ENCODE measurements at regions not wholly inside any gene's neighbourhood (a gene's known extent, or its start where the extent isn't known, plus 50 kb on each side); places are given as distances from the start of the nearest gene placed in this dataset.
"Not testable (repeated sequence)": the region's sequence is repeated elsewhere in the genome, so short reads cannot be mapped to it uniquely, and the experiment has no call there.

DNA sequence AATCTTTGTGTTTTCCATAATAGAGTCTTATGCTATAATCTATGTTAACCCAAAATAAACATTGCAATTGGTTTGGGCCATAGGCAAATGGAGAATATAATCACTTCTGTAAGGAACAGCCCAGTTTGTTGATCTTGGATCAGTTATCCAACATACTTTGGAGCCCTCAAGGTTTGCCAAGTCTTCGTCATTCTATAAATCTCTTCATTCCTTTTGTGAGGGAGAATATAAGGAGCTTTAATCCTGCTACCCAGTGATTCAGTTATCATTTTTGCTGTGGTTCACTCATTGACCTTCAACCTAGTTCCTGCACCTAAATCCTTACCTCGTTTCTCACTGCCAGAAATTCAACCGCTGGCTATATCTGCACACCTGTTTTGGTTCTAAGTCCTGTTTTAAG lies 500.3 kb upstream of the PTCHD4 start:
- Histone ChIP-seq H3K4me1 (no peaks in the 10 kb centered on the region), H3K27me3 (no peaks in the 10 kb centered on the region), H3K4me3 (no peak overlapping the region), H3K27ac (no peak overlapping the region), H3K9me3 (no peaks in the 10 kb centered on the region), H3K36me3 (no peaks in the 10 kb centered on the region)
- ATAC-seq (ENCODE audit: low FRiP score in 2 of 2) (no peak), DNase-seq (no peak)
- no peak for TF ChIP-seq POLR2AphosphoS5 (IDR thresholded peaks at IDR 0.05)
- no peak for TF ChIP-seq EP300 (IDR thresholded peaks at IDR 0.05)
- TF ChIP-seq, protein P1, sequence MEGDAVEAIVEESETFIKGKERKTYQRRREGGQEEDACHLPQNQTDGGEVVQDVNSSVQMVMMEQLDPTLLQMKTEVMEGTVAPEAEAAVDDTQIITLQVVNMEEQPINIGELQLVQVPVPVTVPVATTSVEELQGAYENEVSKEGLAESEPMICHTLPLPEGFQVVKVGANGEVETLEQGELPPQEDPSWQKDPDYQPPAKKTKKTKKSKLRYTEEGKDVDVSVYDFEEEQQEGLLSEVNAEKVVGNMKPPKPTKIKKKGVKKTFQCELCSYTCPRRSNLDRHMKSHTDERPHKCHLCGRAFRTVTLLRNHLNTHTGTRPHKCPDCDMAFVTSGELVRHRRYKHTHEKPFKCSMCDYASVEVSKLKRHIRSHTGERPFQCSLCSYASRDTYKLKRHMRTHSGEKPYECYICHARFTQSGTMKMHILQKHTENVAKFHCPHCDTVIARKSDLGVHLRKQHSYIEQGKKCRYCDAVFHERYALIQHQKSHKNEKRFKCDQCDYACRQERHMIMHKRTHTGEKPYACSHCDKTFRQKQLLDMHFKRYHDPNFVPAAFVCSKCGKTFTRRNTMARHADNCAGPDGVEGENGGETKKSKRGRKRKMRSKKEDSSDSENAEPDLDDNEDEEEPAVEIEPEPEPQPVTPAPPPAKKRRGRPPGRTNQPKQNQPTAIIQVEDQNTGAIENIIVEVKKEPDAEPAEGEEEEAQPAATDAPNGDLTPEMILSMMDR (IDR thresholded peaks at IDR 0.05) = no peak
- TF ChIP-seq POLR2A (IDR thresholded peaks at IDR 0.05) = no peak
- WGBS, 2 donors = 69 to 72% methylated on average over 3 of the region's 3 CpGs

DNA sequence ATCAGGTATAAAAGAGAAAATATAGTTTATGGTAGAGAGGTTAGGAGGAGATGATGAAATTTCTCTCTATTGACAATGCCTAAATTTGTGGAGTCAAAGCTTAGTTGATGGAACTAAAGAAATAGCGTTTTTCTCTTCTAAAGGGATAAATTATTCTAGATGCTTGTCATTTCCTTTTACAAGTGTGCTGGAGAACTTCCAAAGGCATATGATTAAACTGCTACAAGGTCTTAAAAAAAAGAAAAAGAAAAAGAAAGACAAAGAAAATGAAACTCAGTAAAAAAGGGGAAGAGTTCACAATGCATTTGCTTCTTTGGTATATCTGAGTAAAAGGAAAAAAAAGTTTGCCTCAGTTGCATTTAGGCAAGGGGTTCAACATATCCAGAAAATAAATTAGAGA lies 499.8 kb upstream of the PTCHD4 start:
- H3K4me3 ChIP-seq = no peak overlapping the region
- ATAC-seq (ENCODE audit: low FRiP score in 2 of 2) = no peak
- H3K4me1 ChIP-seq = no peaks in the 10 kb centered on the region
- no peak overlapping the region for H3K27ac ChIP-seq
- DNase-seq = no peak
- 31 to 45% methylated on average over 1 of the region's 1 CpG for whole genome bisulfite sequencing, 2 donors
- H3K36me3 ChIP-seq = no peaks in the 10 kb centered on the region
- H3K27me3 ChIP-seq = no peaks in the 10 kb centered on the region
- no peaks in the 10 kb centered on the region for H3K9me3 ChIP-seq
- TF ChIP-seq, protein P1 (IDR thresholded peaks at IDR 0.05) = no peak
- no peak for TF ChIP-seq POLR2A (IDR thresholded peaks at IDR 0.05)
- no peak for TF ChIP-seq POLR2AphosphoS5 (IDR thresholded peaks at IDR 0.05)
- TF ChIP-seq EP300 (IDR thresholded peaks at IDR 0.05) = no peak

DNA sequence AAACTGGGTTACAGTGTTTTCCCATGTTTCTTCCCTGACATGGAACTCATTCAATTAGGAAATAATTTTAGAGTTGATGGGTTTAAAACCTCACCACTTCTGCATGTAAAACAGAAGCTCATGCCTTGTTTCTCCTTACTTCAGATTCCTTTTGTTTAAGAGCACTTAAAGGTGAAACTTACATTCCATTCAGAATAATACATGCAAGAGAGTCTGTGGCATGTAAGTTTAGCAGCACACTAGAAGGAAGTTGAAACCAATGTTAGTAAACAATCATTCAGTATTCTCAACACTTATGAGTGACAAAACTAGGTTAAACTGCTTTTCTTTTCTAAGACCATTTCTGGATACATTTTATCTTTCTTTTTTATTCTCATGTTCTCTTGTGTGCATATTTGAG lies 495.6 kb upstream of the PTCHD4 start:
- no peaks in the 10 kb centered on the region for H3K9me3 ChIP-seq
- TF ChIP-seq POLR2AphosphoS5 (IDR thresholded peaks at IDR 0.05) (no peak), EP300 (IDR thresholded peaks at IDR 0.05) (no peak), POLR2A (IDR thresholded peaks at IDR 0.05) (no peak)
- TF ChIP-seq, protein P1 (IDR thresholded peaks at IDR 0.05) = no peak
- H3K27ac ChIP-seq = no peak overlapping the region
- no peak for DNase-seq
- H3K4me1 ChIP-seq = no peaks in the 10 kb centered on the region
- H3K36me3 ChIP-seq = no peaks in the 10 kb centered on the region
- ATAC-seq (ENCODE audit: low FRiP score in 2 of 2) = no peak
- no peaks in the 10 kb centered on the region for H3K27me3 ChIP-seq
- no peak overlapping the region for H3K4me3 ChIP-seq

DNA sequence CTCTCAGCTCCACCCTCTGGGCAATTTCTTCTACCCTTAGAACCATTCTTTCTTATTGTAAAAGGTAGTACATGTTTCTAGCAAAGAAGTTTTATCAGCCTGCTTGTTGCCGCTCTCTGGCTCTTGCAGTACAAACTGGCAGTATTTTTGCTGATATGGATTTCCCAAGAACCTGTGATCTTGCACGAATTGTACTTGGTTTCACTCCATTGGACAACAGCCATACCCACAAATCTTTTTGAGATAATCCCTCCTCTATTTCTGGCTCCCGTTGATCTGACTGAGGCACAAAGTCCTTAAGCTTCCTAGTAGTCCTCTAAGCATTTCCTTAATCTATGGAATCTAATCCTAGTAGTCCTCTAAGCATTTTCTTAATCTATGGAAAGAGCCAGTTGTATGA lies 487.0 kb upstream of the PTCHD4 start:
- Histone ChIP-seq H3K4me3 (no peak overlapping the region), H3K27ac (no peak overlapping the region), H3K27me3 (no peaks in the 10 kb centered on the region), H3K36me3 (no peaks in the 10 kb centered on the region), H3K4me1 (no peaks in the 10 kb centered on the region), H3K9me3 (no peaks in the 10 kb centered on the region)
- no peak for TF ChIP-seq POLR2A (IDR thresholded peaks at IDR 0.05)
- no peak for TF ChIP-seq POLR2AphosphoS5 (IDR thresholded peaks at IDR 0.05)
- TF ChIP-seq, protein P1 (IDR thresholded peaks at IDR 0.05) = no peak
- TF ChIP-seq EP300 (IDR thresholded peaks at IDR 0.05) = no peak
- DNase-seq (no peak), ATAC-seq (ENCODE audit: low FRiP score in 2 of 2) (no peak)
- WGBS, 2 donors = 57 to 75% methylated on average over 3 of the region's 3 CpGs

DNA sequence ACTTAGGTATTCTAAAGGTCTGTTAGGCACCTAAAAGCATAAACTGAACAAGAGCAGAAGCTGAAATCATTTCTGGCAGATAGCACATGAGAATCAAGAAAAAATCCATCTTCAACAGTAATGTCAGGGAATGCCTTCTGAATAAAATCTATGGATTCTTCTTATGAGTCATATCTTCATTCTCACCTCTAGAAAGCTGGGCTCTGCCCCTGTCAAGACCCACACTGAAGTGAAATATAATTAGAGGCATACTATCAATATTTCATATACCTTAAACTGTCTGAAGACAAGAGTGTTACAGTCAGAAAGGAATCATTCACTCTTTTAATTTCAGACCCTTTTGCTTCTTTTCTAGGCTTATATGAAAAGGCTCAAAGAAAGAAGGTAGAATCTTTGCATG lies 485.8 kb upstream of the PTCHD4 start:
- H3K4me1 ChIP-seq = no peaks in the 10 kb centered on the region
- no peak for DNase-seq
- no peaks in the 10 kb centered on the region for H3K27me3 ChIP-seq
- no peak overlapping the region for H3K27ac ChIP-seq
- TF ChIP-seq POLR2AphosphoS5 (IDR thresholded peaks at IDR 0.05) = no peak
- no peak for TF ChIP-seq EP300 (IDR thresholded peaks at IDR 0.05)
- TF ChIP-seq POLR2A (IDR thresholded peaks at IDR 0.05) = no peak
- TF ChIP-seq, protein P1 (IDR thresholded peaks at IDR 0.05) = no peak
- H3K36me3 ChIP-seq = no peaks in the 10 kb centered on the region
- no peaks in the 10 kb centered on the region for H3K9me3 ChIP-seq
- ATAC-seq (ENCODE audit: low FRiP score in 2 of 2) = no peak
- H3K4me3 ChIP-seq = no peak overlapping the region

DNA sequence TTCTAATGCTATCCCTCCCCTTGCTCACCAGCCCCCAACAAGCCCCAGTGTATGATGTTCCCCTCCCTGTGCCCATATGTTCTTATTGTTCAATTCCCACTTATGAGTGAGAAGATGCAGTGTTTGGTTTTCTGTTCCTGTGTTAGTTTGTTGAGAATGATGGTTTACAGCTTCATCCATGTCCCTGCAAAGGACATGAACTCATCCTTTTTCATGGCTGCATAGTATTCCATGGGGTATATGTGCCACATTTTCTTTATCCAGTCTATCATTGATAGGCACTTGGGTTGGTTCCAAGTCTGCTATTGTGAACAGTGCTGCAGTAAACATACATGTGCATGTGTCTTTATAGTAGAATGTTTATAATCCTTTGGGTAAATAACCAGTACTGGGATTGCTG lies 480.2 kb upstream of the PTCHD4 start:
- not testable (repeated sequence) for H3K27me3 ChIP-seq; H3K4me3 ChIP-seq; DNase-seq; H3K36me3 ChIP-seq; H3K27ac ChIP-seq; ATAC-seq (ENCODE audit: low FRiP score in 2 of 2); H3K4me1 ChIP-seq
- H3K9me3 ChIP-seq = peaks cover 3 to 10% (median 6%) of the 10 kb centered on the region in 4 donors
